ENCODE measurements at regions not wholly inside any gene's neighbourhood (a gene's known extent, or its start where the extent isn't known, plus 50 kb on each side); places are given as distances from the start of the nearest gene placed in this dataset.
"Not testable (repeated sequence)": the region's sequence is repeated elsewhere in the genome, so short reads cannot be mapped to it uniquely, and the experiment has no call there.

DNA sequence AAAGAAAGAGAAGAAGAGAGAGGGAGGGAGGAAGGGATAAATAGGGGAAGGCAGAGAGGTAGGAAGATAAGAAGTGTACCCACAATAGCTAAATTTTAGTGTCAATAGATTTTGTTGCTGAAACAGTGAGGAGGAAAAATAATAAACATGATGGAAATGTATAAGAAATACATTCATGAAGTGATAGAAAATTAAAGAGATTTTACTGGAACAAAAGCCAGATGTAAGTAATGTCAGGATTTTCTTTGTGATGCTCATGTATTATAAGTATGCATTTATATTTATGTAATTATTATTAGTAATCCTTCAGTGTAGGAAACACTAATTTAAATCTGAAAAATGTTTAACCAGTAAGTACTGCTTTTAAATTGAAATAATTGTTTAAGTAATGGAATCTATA, 1125.2 kb upstream of the FANCL start:
- Mint-ChIP-seq H3K27ac (no peak overlapping the region), H3K36me3 (no peaks in the 10 kb centered on the region), H3K4me1 (no peaks in the 10 kb centered on the region), H3K27me3 (peaks cover 1% of the 10 kb centered on the region), H3K4me3 (no peak overlapping the region), H3K9me3 (no peaks in the 10 kb centered on the region)

DNA sequence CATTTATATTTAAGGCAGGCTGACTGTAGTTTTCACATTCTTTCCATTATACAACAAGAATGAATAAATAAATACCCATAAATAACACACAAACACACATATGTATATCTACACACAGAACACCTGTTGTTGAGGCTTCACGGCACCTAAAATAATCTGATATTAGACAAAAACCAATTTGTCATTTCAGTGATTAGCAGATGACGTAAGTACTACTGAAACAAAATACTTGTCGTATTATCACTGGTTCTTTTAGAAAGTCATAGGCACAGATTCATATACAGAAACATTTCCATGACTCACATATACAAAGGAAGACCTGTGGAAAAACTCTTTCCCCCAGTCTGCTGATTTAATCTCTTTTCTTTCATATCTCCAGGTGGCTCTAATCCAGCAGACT, 1113.4 kb upstream of the FANCL start:
- H3K36me3 Mint-ChIP-seq, result no peaks in the 10 kb centered on the region
- H3K4me1 Mint-ChIP-seq, result no peaks in the 10 kb centered on the region
- H3K27ac Mint-ChIP-seq, result no peak overlapping the region
- H3K27me3 Mint-ChIP-seq, result peaks cover 1% of the 10 kb centered on the region
- no peak overlapping the region for H3K4me3 Mint-ChIP-seq
- no peaks in the 10 kb centered on the region for H3K9me3 Mint-ChIP-seq

DNA sequence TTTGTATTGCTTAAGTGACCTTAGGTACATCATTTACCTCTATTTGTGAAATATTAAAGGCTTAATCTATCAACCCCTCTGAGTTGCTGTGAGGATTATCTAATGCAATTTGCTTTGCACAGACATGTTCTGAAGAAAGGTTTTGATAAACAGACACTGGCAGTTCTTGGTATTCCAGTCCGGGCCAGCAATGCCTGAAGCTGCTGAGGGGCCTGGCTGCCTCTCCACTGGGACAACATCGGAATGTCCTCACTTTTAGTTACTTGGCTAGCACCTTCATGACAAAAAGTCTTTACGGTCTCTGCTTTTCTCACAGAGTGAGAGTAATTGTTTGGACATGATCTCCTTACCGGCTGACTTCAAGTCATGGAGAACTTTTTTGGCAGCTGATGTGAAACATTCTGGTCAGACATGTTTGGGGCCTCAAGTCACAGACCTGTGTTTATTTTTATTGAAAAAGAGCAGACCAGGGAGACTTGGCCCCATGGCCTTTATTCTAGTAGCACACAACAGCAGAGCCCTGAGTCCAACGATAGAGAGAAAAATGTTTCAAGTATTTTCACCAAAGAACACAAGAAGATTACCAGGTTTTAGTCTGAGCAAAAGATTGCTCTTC, 1112.3 kb upstream of the FANCL start:
- Mint-ChIP-seq H3K4me1 (no peaks in the 10 kb centered on the region), H3K9me3 (no peaks in the 10 kb centered on the region), H3K27ac (no peak overlapping the region), H3K4me3 (no peak overlapping the region), H3K27me3 (peaks cover 1% of the 10 kb centered on the region), H3K36me3 (no peaks in the 10 kb centered on the region)

DNA sequence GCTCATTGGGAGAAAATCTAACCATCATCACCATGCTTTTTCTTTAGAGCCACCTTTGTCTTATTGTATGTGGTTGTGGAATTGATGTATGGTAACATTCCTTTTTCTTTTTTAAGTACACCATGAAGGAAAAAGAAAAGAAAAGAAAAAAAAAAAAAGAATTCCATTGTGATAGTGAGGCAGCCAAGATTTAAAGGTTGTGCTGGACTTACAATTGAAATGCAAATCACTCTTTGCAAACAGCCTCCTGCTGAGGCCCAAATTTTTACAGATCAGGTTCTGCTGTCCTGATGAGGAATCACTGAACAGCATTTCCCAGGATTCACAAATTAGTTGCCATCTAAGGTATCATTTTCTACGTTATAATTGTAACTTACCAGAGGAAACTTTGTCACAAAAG, 1101.0 kb upstream of the FANCL start:
- Mint-ChIP-seq H3K4me1 (no peaks in the 10 kb centered on the region), H3K27me3 (no peaks in the 10 kb centered on the region), H3K27ac (no peak overlapping the region), H3K9me3 (no peaks in the 10 kb centered on the region), H3K36me3 (no peaks in the 10 kb centered on the region), H3K4me3 (no peak overlapping the region)

DNA sequence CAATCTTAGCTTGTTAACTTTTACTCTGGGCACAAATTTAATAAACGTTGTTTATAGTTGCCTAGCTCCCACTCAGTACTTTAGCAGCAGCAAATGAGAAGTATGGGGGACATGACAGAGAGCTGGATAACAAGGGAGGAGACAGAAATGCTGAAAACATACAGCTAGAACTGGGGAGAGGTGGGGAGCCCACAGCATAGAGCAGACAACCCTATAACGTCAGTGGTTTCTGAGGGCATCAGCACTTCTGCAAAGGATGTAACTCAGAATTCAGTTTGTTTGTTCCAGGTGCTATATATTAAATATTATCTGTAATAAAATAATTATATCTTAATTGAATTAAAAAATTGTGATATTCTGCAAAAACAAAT, 1098.7 kb upstream of the FANCL start:
- Mint-ChIP-seq H3K4me1 (no peaks in the 10 kb centered on the region), H3K27ac (no peak overlapping the region), H3K27me3 (no peaks in the 10 kb centered on the region), H3K4me3 (no peak overlapping the region), H3K9me3 (no peaks in the 10 kb centered on the region), H3K36me3 (no peaks in the 10 kb centered on the region)

DNA sequence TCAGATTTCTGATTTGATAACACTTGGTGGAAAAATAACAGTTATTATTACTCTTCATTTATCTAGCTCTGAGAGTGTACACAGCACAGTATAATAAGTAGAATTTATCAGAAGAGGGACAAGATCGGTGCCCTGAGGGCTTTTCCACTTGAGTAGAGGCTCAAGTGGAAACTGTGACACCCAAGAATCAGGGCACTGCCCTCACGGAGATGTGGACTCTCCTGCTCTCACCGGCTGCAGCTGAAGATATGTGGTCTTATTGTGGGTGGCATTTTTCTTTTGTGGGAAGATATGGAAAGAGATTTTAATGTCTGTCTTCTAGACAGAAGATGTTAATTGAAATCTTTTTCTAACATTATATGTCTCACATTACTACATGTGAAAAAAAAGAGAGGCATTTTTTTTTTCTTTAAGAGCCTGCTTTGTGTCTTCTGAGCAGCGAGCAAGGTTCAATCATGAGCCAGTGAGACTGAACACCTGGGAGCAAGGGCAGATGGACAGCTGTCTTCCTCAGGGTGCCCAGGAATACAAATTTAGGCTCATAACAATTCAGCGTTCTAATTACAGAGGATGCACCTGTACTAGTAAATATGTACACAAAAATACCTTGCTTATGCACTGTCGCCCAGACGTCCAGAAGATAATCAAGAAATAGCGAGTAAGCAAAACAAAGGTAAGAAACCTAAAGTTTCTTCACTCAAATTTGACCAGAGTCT, 1098.2 kb upstream of the FANCL start:
- Mint-ChIP-seq H3K36me3 (no peaks in the 10 kb centered on the region), H3K27me3 (no peaks in the 10 kb centered on the region), H3K4me3 (no peak overlapping the region), H3K27ac (no peak overlapping the region), H3K4me1 (no peaks in the 10 kb centered on the region), H3K9me3 (no peaks in the 10 kb centered on the region)

DNA sequence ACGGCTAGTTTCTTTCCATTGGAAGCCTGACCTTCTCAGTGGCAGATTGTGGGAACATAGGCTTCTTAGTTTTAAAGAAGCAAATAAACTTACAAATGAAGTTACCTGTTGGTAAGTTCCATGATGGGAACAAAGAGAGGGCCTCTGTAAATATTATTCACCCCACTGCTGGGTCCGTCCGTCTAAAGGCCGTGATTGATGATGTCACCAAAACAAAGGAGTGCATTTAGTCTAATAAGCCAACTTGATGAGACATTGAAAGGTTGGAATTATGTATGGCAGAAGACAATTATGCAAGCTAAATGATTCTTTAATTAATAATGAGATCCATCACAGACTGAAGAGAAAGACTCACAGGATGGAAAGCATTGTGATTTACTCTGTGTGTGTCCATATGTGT, 1091.9 kb upstream of the FANCL start:
- no peaks in the 10 kb centered on the region for H3K4me1 Mint-ChIP-seq
- no peak overlapping the region for H3K4me3 Mint-ChIP-seq
- H3K27ac Mint-ChIP-seq, result no peak overlapping the region
- H3K27me3 Mint-ChIP-seq, result no peaks in the 10 kb centered on the region
- no peaks in the 10 kb centered on the region for H3K36me3 Mint-ChIP-seq
- no peaks in the 10 kb centered on the region for H3K9me3 Mint-ChIP-seq

DNA sequence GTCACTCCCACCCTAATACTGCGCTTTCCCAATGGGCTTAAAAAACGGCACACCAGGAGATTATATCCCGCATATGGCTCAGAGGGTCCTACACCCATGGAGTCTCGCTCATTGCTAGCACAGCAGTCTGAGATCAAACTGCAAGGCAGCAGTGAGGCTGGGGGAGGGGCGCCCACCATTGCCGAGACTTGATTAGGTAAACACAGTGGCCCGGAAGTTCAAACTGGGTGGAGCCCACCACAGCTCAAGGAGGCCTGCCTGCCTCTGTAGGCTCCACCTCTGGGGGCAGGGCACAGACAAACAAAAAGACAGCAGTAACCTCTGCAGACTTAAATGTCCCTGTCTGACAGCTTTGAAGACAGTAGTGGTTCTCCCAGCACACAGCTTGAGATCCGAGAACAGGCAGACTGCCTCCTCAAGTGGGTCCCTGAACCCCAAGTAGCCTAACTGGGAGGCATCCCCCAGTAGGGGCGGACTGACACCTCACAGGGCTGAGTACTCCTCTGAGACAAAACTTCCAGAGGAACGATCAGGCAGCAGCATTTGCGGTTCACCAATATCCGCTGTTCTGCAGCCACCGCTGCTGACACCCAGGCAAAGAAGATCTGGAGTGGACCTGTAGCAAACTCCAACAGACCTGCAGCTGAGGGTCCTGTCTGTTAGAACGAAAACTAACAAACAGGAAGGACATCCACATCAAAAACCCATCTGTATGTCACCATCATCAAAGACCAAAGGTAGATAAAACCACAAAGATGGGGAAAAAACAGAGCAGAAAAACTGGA, 1085.6 kb upstream of the FANCL start:
- not testable (repeated sequence) for H3K4me3 Mint-ChIP-seq, H3K9me3 Mint-ChIP-seq, H3K4me1 Mint-ChIP-seq, H3K27ac Mint-ChIP-seq, H3K27me3 Mint-ChIP-seq, H3K36me3 Mint-ChIP-seq

DNA sequence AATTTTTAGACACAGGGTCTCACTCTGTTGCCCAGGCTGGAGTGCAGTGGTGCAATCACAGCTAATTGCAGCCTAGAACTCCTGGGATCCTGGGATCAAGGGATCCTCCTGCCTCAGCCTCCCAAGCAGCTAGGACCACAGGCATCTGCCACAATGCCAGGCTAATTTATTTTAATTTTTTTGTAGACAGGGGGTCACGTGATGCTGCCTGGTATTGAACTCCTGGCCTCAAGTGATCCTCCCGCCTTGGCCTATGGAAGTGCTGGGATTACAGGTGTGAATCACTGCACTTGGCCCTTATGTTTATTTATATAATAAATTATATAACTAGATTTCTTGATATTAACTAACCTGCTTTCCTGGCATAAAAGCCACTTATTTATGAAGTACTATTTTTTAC, 1081.7 kb upstream of the FANCL start:
- no peaks in the 10 kb centered on the region for H3K4me1 Mint-ChIP-seq

DNA sequence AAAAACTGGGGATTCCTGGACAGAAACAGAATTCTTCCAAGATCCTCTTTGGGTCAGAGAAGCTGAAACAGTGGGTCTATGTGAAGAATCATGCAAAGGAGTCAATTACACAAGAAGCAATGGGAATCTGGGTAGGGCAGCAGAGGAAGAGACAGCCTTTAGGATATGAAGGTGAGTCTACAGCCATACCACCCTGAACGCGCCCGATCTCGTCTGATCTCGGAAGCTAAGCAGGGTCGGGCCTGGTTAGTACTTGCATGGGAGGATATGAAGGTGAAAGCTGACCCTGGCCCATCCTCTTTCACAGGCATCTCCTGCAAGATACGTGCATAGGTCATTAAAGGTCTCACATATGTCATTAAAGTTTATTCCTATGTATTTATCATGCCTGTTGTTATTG, 1080.9 kb upstream of the FANCL start:
- H3K9me3 Mint-ChIP-seq, result no peaks in the 10 kb centered on the region
- no peak overlapping the region for H3K4me3 Mint-ChIP-seq
- H3K27ac Mint-ChIP-seq, result no peak overlapping the region
- peaks cover 1% of the 10 kb centered on the region for H3K27me3 Mint-ChIP-seq
- H3K4me1 Mint-ChIP-seq, result no peaks in the 10 kb centered on the region
- H3K36me3 Mint-ChIP-seq, result no peaks in the 10 kb centered on the region

More for the DNA sequence above, 1081.7 kb upstream of the FANCL start:
- Mint-ChIP-seq H3K27ac (no peak overlapping the region), H3K4me3 (no peak overlapping the region), H3K36me3 (no peaks in the 10 kb centered on the region), H3K9me3 (no peaks in the 10 kb centered on the region), H3K27me3 (peaks cover 1% of the 10 kb centered on the region)

DNA sequence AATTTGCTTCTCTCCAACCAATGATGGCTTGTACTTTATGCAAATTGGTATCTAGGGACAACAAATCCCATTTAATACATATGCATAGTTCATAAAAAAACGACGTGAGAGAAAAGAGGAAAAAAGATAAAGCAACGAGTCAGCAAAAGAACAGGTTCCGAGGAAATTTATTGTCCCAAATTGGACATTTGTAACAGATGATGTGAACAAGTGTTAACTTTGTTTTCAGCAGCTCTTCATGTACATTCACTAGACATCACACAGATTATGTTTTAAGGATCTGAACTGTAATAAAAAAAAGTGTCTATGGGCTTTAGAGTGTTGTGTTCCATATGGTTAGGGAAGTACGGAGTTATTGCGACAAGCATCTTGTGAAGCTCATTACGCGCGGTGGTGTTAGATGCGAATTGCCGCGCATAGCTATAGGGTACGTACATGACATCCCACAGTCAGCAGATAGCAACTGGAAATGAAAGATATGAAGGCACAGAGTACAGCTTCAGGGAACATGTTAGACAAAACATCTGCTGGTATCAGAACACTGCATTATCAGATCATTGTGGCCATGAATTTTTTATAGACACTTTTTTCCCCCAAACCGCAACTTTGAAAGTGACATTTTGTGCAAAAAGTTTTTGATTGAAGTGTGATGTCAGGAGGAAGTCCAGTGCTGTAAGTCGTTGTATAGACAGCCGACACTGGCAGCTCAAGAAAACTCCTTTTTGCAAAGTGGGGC, 1073.1 kb upstream of the FANCL start:
- Mint-ChIP-seq H3K36me3 (no peaks in the 10 kb centered on the region), H3K27ac (no peak overlapping the region), H3K4me1 (peaks cover 4% of the 10 kb centered on the region), H3K9me3 (no peaks in the 10 kb centered on the region), H3K4me3 (no peak overlapping the region), H3K27me3 (peaks cover 12% of the 10 kb centered on the region)

DNA sequence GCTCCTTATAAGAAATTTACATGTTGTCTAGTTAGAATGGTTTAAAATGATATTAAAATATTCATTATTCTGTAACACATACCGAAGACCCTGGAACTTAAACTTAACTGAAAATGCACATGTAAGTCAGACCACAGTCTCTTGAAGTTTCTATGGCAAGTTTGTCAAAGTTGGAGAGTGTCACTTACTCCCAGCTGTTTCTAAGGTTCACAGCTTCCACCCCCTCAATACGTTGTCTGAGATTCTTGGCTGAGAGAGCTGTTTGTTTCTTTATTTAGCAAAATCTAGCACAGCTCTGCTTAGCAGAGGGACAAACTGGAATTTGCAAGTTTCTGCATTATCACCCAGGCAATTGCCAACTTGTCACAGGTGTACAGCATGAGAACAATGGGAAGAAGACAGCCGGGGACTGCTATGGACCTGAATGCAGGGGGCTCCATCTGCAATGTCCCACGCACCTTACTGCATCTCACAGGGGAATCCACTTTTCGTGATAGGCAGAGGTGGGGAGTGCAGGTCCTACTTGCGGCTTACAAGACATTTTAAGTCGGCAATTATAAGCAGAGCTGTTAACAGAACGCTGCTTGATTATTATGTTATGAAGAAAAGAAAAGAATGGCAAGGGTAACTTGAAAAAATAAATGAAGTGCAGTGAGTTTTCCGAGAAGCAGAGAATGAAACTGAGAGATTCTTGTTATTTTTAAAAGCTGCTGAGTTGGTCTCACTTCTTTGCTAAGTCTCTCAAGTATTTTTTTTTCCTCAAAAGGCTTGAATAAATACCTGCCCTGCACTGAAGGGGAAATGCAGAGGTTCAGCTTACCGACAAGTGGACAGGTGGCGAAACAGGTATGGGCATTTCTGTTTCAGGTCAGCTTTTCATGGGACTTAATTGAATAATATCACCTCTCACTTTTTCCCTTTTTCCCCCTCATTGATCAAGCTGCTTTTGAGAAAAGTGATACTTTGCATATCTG, 1072.1 kb upstream of the FANCL start:
- Mint-ChIP-seq H3K4me1 (peaks cover 4% of the 10 kb centered on the region), H3K4me3 (no peak overlapping the region), H3K9me3 (no peaks in the 10 kb centered on the region), H3K36me3 (no peaks in the 10 kb centered on the region), H3K27ac (no peak overlapping the region), H3K27me3 (peaks cover 14% of the 10 kb centered on the region)

DNA sequence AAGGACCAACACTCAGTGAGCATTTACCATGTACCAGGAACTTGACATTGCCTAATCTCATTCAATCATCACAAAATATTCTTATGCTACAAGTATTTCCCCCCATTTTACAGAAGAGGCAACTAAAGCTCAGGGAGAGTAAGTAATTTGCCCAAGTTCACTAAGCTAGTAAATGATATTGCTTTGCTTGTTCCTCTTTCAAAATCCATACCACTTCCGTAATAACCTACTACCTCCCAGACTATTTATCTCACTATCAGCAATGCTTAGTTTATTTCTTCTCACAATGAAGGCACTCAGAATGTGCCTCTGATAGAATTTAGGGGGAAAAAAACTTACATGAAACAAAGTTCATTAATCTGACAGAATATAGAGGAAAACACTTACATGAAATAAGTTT, 1070.9 kb upstream of the FANCL start:
- Mint-ChIP-seq H3K27ac (no peak overlapping the region), H3K4me3 (no peak overlapping the region), H3K9me3 (no peaks in the 10 kb centered on the region), H3K27me3 (peaks cover 16% of the 10 kb centered on the region), H3K4me1 (peaks cover 4% of the 10 kb centered on the region), H3K36me3 (no peaks in the 10 kb centered on the region)

DNA sequence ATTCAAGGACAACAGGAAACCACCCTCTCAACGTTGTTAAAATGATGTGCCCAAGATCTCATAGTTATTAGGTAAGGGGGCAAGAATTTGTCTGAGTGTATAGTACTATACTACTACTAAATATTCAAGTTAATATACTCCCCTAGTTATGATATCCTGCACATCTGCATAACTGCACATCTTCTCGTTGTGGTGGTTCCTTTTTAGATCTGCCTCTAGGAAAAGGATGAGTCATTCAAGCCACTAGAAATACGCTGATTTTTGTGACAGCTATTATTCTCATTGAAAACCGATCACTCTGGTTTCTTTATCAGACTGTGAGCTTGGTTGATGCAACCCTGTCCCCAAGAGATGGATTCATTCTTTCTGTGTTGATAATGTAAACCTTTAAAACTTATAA, 1067.0 kb upstream of the FANCL start:
- H3K4me1 Mint-ChIP-seq, result no peaks in the 10 kb centered on the region
- H3K36me3 Mint-ChIP-seq, result no peaks in the 10 kb centered on the region
- no peaks in the 10 kb centered on the region for H3K9me3 Mint-ChIP-seq

DNA sequence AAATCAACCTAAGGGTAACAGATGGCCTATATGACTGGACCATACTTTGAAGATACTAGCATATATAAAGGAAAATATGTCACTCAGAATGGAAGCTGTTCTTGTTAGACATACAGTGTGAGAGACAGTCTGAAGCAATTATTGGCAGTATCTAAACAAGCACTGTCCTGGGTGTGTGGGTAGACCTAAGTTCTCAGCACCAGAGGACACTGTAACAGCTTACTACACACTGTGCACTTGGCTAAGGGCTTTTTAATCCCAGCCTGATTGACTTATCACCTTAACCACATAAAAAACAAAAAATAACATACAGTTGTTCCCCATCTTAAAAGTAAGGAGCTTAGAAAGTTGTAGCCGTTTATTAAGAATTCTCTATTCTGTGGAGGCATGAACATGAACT, 1066.1 kb upstream of the FANCL start:
- H3K9me3 Mint-ChIP-seq, result no peaks in the 10 kb centered on the region
- H3K4me1 Mint-ChIP-seq, result no peaks in the 10 kb centered on the region
- H3K27me3 Mint-ChIP-seq, result peaks cover 12% of the 10 kb centered on the region
- no peaks in the 10 kb centered on the region for H3K36me3 Mint-ChIP-seq
- no peak overlapping the region for H3K4me3 Mint-ChIP-seq
- no peak overlapping the region for H3K27ac Mint-ChIP-seq

More for the DNA sequence above, 1067.0 kb upstream of the FANCL start:
- Mint-ChIP-seq H3K27ac (no peak overlapping the region), H3K4me3 (no peak overlapping the region), H3K27me3 (peaks cover 13% of the 10 kb centered on the region)
